Erythroblast (primary cell): ENCODE measurements at regions not wholly inside any gene's neighbourhood (a gene's known extent, or its start where the extent isn't known, plus 50 kb on each side); places are given as distances from the start of the nearest gene placed in this dataset.

ENCODE experiments used
- GATA1 ChIP-seq: IDR thresholded peaks from 2 replicates; pipeline ENCODE4 v1.6.1; 2011; ENCODE audit warnings: low read depth, mild to moderate bottlenecking, control low read depth, low read length, moderate library complexity
- POLR2A ChIP-seq: IDR thresholded peaks from 2 replicates; pipeline ENCODE4 v1.6.1; 2011; ENCODE audit warnings: mild to moderate bottlenecking, low read length

- no peak for TF ChIP-seq POLR2A
- no peak for TF ChIP-seq GATA1
Measured at GRCh38 chr5:74975582-74975981, 76.8 kb downstream of the GCNT4 start.
